Astrocyte of the hippocampus (primary cell): ENCODE measurements at regions not wholly inside any gene's neighbourhood (a gene's known extent, or its start where the extent isn't known, plus 50 kb on each side); places are given as distances from the start of the nearest gene placed in this dataset.
A peak's percentile ranks its signal among the peaks of the same experiment; 100 is the strongest.

Experiments used
- DNase-seq: peaks from one replicate; pipeline ENCODE4 v3.0.0; 2011; ENCODE audit warnings: low read depth, low spot score

- no peak for DNase-seq
These were observed 1343.7 kb downstream of the LRFN5 start for GRCh38 chr14:42950363-42950762.

GRCh38 chr14:42947991-42948390 is 1341.3 kb downstream of the LRFN5 start:
- no peak for DNase-seq

DNA sequence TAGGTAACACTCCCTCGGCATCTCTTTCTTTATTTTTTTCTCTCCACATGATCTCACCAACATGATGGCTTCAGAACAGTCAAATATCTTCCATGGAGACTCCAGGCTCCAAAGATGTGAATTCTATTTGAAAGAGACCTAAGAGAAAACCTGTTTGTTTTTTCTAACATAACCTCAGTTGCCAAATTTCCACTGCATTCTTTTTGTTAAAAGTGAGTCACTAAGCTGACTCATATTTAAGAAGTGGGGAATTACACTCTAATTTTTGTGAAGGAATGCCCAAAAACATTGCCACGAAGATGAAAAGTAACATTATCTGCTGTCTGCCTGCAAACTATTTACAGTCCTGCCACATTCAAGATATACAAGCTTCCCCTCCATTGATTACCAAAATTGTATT is 1337.6 kb downstream of the LRFN5 start:
- DNase-seq: peak; percentile 25

GRCh38 chr14:42931308-42931707 is 1324.6 kb downstream of the LRFN5 start:
- DNase-seq: no peak

- DNase-seq: no peak
These were observed 1323.3 kb downstream of the LRFN5 start for GRCh38 chr14:42929806-42930480.

DNA sequence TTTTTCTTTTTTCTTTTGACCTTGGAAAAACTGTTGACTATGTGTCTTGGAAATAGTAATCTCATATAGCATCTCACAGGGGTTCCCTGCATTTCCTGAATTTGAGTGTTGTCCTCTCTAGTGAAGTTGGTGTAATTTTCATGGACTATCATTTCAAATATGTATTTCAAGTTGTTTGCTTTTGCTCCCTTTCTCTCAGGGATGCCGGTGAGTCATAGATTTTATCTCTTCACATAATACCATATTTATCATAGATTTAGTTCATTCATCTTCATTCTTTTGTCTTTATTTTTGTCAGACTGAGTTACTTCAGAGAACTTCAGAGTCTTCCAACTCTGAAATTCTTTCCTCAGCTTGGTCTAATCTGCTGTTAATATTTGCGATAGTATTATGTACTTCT is 1320.6 kb downstream of the LRFN5 start:
- no peak for DNase-seq

DNA sequence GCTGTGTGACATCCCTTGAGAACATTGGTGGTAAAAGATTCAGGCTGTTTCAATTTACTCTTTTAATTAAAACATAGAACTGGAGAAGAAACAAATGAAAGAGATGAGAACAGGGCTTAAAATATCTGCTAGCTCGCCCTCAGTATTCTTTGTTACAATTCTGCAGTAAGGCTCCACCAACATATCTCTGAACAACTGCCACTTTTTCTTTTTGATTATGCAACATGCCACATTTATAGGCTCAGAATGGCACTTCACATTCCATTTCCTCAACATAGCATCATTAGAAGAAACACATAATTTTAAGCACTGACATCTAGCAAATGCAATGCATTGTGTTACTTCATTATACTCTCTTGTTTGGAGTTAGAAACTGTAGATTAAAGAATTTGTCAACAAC is 1315.2 kb downstream of the LRFN5 start:
- no peak for DNase-seq

DNA sequence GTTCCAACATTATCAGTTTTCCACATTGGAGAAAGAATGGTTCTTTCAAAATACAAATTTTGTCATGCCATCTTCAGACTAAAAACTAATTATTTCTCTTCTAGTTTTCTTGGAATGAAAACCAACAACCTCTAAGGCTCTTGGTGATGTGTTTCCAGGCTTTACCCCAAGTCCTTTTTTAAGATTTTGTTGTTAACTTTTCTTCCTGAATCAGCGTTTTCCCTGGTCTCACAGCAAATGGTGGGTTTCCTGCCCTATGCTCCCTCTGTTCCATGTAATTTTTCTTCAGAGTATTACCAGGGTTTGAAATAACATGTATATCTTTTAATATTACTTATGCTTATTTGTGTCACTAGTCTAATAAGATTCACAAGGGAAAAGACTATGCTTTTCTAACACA is 1311.9 kb downstream of the LRFN5 start:
- no peak for DNase-seq

DNA sequence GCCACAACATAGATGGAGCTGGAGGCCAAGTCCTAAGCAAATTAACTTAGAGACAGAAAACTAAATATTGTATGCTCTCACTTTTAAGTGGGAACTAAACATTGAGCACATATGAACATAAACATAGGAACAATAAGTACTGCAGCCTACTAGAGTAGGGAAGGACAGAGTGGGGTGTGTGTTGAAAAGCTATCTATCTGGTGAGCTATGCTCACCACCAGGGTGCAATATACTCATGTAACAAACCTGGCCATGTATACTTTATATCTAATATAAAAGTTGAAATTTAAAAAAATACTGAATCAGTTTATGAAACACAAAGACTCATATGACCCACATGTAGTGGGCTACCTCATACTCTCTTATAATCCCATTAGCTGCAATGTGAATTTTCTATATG is 1305.0 kb downstream of the LRFN5 start:
- no peak for DNase-seq

DNA sequence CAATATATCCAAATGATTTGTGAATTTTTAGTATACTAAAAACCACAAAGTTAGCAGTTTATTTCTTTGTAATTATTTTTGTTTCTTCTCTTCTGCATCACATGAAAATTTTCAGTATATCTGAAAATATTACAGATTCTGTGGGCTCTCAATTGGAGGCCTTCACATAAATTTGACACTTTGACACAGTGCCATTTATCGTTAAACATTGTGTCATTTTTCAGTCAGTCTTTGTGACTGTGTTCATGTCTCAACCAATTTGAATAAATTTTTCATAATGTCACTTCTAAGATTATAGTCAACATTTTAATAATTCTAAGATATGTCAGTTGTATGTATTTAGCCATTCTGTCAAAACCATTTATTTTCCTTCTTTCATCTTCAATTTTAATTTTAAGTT is 1303.0 kb downstream of the LRFN5 start:
- no peak for DNase-seq

DNA sequence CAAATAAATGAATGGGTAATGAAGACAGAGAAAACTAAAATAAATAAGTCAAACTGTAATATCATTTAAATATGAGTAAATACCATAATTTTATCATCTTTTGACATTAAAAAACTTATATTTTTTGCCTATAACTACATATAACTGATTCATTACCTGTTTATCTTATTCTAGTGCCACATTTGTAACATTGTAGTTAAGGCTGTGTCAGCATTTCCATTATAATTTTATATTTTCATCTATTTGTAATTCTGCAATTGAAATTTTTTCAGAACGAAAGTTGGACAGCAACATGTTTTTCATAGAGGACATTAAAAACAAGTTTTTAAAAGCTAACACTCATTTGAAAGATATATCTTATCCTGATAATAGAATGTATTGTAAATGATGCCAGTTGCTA is 1286.5 kb downstream of the LRFN5 start:
- no peak for DNase-seq

- DNase-seq: peak; percentile 42
These were observed 1277.4 kb downstream of the LRFN5 start for GRCh38 chr14:42884100-42884499.

GRCh38 chr14:42877716-42878115 is 1271.0 kb downstream of the LRFN5 start:
- DNase-seq: no peak

GRCh38 chr14:42872786-42873185 is 1266.1 kb downstream of the LRFN5 start:
- no peak for DNase-seq

DNA sequence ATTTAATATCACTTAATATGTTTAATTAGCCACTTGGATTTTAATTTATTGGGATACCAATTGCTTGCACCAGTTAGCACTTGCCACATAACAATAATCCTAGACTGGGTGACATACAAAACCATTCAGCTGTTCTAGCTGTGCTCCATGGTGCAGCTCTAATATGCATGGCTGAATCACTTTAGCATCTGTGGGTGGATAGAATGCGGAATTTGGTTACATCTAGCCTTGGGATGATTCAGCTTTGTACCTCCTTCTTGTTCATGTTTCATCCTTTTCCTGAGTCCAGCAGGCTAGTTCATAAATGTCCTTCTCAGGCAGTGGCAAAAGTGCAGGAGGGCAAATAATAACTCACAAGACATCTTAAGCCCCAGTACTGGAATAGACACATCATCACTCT is 1263.0 kb downstream of the LRFN5 start:
- DNase-seq: peak; percentile 9

DNA sequence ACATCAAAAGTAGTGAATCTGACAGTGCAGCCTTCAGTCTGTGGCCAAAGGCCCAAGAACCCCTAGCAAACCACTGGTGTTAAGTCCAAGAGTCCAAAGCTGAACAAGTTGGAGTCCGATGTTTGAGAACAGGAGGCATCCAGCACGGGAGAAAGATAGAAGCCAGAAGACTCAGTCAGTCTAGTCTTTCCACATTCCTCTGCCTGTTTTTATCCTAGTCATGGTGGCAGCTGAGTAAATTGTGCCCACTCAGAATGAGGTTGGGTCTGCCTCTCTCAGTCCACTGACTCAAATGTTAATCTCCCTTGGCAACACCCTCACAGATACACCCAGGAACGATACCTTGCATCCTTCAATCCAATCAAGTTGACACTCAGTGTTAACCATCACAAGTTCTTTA is 1255.4 kb downstream of the LRFN5 start:
- no peak for DNase-seq

DNA sequence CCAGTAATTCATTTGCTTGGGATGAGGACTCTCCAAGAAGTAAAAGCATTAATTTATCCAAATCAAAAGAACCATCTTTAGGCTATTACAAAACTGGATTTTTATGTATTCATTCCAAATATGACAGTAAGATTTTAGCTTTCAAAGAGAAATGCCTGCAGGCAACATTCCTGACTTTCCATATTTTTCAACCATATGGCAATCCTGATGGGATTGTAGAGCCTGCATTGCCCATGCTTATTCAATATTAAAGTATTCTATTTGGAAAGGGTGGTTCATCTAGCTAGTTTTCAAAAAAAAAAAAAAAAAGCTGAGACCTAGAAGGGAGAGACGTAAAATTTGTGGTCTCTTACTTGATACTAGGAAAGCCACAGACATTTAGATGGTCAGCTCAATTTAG is 1253.7 kb downstream of the LRFN5 start:
- DNase-seq: no peak

- DNase-seq: no peak
These were observed 1249.4 kb downstream of the LRFN5 start for GRCh38 chr14:42856106-42856505.

DNA sequence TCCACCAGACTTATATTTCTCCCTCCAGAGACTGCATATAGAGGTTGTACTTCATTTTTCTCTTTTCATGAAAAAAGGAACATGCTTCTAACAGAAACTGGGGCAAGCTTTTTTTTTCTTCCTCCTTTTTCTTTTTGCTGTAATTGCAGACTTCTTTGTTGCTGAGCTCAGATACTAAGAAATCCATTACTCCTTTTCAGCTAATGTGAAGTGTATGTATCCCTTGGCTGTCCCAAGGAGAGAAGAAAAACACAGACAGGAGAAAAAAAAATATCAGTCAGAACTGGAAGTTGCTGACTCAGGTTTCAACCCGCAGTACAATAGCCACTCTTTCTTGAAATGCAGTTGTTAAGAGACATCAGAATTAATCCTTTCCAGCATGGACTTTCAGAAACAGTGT is 1248.4 kb downstream of the LRFN5 start:
- peak; percentile 7 for DNase-seq

DNA sequence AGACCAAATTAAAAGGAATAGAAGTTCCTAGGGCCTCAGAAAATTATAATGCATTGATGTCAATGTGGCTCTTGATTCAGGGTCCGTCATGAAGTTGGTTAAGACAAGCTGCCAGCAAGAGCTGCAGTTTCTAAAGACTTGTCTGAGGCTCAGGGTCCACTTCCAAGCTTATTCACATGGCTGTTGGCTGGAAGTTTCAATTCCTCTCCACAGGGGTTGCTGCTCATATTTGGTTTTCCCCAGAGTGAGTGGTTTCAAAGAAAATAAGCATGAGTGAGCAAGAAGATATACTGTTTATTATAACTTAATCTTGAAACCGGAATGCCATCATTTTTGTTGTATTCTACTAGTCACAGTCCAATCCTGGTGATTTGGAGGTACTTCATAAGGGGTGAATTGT is 1247.4 kb downstream of the LRFN5 start:
- peak; percentile 13 for DNase-seq

DNA sequence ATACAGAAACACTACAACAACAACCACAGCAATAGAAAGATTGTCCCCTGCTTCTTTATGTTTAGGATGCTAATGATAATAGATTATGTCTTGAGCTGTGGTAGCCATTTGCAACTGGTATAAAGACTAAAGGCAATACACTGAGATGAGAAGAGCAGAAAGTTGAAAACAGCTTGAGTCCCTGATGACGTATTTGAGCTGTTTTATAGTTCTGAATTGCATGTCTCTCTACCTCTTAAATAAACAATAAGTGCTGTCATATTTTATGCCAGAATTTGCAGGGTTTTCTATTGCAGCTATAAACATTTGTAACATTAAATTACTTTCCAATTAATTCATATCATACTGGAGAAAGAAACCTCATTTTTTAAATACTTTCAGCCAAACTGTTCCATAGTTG is 1242.0 kb downstream of the LRFN5 start:
- DNase-seq: no peak

GRCh38 chr14:42814817-42815216 is 1208.1 kb downstream of the LRFN5 start:
- DNase-seq: no peak

DNA sequence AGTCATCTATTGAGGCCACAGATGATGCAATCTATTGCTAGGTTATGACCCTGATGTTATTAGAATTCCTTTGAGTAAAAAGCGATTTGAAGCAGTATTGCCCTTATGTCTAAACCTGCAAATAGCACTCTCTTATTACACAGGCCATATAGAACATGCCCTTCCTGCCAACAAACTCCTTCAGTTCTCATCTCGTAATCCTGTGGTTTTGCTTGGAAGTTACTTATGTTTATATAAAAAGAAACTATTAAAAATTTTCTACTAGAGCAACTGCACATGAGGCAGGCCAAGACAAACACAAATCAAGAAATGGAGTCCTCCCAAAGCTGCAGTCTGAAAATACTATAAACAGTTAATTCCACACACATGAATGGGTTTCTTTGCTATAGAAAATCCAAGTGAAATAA is 1200.2 kb downstream of the LRFN5 start:
- DNase-seq: peak; percentile 47

DNA sequence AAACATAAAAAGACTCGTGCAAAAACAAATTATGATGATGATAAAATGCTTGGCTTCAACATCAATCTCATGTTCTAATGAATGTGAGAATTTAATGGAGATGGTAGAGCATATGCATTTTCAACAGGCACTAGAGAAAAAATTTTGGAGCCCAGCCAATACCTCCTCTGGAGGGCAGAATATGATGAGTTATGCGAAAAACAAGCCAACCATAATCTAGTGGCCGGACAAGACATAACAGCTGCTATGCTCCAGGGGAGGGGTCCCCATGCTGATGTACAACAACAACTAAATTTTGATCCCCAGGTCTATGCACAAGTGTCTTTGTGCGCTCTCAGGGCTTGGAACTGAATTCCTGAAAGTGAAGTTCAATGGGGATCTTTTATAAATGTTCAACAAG is 1197.5 kb downstream of the LRFN5 start:
- DNase-seq: no peak
